Stomach (tissue), 4 donors: ENCODE measurements at regions not wholly inside any gene's neighbourhood (a gene's known extent, or its start where the extent isn't known, plus 50 kb on each side); places are given as distances from the start of the nearest gene placed in this dataset.

ENCODE experiments used
- EP300 ChIP-seq: sonication (generic); formaldehyde crosslinking; IDR thresholded peaks from one replicate; pipeline ENCODE4 v1.6.1; 2017; ENCODE audit warnings: antibody characterized with exemption
- POLR2A ChIP-seq, 4 donors: fragments of 450-650 bp; IDR thresholded peaks; one replicate each; pipeline ENCODE4 v1.6.1; 2016; ENCODE audit warnings: antibody characterized with exemption in 4 of 4, control low read depth in 2 of 4, mild to moderate bottlenecking in 1 of 4, moderate library complexity in 1 of 4
- POLR2AphosphoS5 ChIP-seq, 3 donors: sonication (generic); formaldehyde crosslinking; IDR thresholded peaks; one replicate each; pipeline ENCODE4 v1.6.1; 2016; ENCODE audit warnings: antibody characterized with exemption in 3 of 3
- TF ChIP-seq, protein P1 (sequence below), 7 experiments: fragments of 450-650 bp in 4 of 7; fragments of 200-600 bp in 3 of 7; sonication (generic) in 3 of 7; IDR thresholded peaks; one replicate each; pipeline ENCODE4 v1.5.1; 2016 to 2019; ENCODE audit warnings: antibody characterized with exemption in 7 of 7, control low read depth in 2 of 7, mild to moderate bottlenecking in 1 of 7

- TF ChIP-seq, protein P1, sequence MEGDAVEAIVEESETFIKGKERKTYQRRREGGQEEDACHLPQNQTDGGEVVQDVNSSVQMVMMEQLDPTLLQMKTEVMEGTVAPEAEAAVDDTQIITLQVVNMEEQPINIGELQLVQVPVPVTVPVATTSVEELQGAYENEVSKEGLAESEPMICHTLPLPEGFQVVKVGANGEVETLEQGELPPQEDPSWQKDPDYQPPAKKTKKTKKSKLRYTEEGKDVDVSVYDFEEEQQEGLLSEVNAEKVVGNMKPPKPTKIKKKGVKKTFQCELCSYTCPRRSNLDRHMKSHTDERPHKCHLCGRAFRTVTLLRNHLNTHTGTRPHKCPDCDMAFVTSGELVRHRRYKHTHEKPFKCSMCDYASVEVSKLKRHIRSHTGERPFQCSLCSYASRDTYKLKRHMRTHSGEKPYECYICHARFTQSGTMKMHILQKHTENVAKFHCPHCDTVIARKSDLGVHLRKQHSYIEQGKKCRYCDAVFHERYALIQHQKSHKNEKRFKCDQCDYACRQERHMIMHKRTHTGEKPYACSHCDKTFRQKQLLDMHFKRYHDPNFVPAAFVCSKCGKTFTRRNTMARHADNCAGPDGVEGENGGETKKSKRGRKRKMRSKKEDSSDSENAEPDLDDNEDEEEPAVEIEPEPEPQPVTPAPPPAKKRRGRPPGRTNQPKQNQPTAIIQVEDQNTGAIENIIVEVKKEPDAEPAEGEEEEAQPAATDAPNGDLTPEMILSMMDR (IDR thresholded peaks at IDR 0.05) = no peak
- TF ChIP-seq EP300 (no peak), POLR2AphosphoS5 (IDR thresholded peaks at IDR 0.05) (no peak), POLR2A (IDR thresholded peaks at IDR 0.05) (no peak)
Observed at GRCh38 chr11:110973401-110973980, 261.3 kb upstream of the ARHGAP20 start.
